ENCODE measurements at regions not wholly inside any gene's neighbourhood (a gene's known extent, or its start where the extent isn't known, plus 50 kb on each side); places are given as distances from the start of the nearest gene placed in this dataset.

DNA sequence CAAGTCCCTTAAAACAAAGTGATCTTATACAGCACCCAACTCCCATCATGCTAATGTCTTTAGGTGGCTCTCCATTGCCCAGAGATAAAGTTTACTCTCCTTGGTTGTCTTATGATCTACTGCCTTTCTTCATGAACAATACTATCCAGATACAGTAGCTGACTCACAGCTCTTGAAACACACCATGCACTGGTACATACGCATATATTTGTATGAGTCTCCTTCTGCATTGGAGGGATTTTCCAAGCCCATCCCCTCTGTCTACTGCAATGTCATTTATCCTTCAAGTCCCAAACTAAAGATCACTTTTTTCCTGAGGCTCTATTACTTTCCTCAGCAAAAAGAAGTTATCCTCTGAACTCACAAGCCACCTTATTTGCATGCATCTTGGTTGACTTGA, 84.7 kb upstream of the LRATD1 start:
- DNase-seq = no peak
- H3K9me3 ChIP-seq (ENCODE audit: control extremely low read depth in 1 of 5, control insufficient read depth in 4 of 5, insufficient read depth in 2 of 5, low read depth in 1 of 5, low read length in 4 of 5) = no peaks in the 10 kb centered on the region
- ChIA-PET CTCF (no interaction called here), POLR2A (no interaction called here)
- no peaks in the 10 kb centered on the region for H3K36me3 ChIP-seq (ENCODE audit: control insufficient read depth in 4 of 4, insufficient read depth in 4 of 4, low read length in 3 of 4)
- H3K27ac ChIP-seq (ENCODE audit: insufficient read depth in 1 of 2, low read depth in 1 of 2, low read length in 2 of 2, poor library complexity in 1 of 2, severe bottlenecking in 2 of 2) = no peak overlapping the region
- H3K27me3 ChIP-seq (replicated peaks in 2 of 5; ENCODE audit: control insufficient read depth in 4 of 5, insufficient read depth in 5 of 5, low read length in 4 of 5) = no peaks in the 10 kb centered on the region
- H3K4me3 ChIP-seq (ENCODE audit: control insufficient read depth in 1 of 7, extremely low read depth in 1 of 7, insufficient read depth in 4 of 7, low read depth in 2 of 7, low read length in 6 of 7) = no peak overlapping the region
- WGBS (ENCODE audit: insufficient coverage) = 86% methylated on average over 1 of the region's 1 CpG
- no peaks in the 10 kb centered on the region for H3K4me1 ChIP-seq (ENCODE audit: control extremely low read depth in 1 of 4, control insufficient read depth in 4 of 4, insufficient read depth in 4 of 4, low read length in 3 of 4)

DNA sequence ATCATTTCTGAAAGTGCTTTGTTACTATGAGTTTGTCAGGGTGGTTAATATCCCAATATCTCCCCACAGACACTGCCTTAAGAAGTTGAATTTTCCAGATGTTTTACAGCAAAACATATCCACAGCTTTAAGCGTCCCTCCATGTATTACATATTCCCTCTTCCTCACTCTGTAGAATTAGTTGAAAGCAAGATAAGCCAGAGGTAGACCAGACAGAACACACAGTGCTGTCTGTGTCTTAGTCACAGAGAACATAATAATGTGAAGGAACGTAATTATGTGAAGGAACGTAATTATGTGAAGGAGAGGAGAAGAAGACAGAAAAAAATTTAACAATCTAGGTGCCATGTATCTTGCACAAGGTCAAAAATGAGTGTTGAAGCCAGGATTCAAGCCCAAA, 81.9 kb upstream of the LRATD1 start:
- WGBS (ENCODE audit: insufficient coverage) = 90% methylated on average over 2 of the region's 3 CpGs
- no peaks in the 10 kb centered on the region for H3K36me3 ChIP-seq (ENCODE audit: control insufficient read depth in 4 of 4, insufficient read depth in 4 of 4, low read length in 3 of 4)
- ChIA-PET CTCF (no interaction called here), POLR2A (no interaction called here)
- no peak overlapping the region for H3K27ac ChIP-seq (ENCODE audit: insufficient read depth in 1 of 2, low read depth in 1 of 2, low read length in 2 of 2, poor library complexity in 1 of 2, severe bottlenecking in 2 of 2)
- no peaks in the 10 kb centered on the region for H3K9me3 ChIP-seq (ENCODE audit: control extremely low read depth in 1 of 5, control insufficient read depth in 4 of 5, insufficient read depth in 2 of 5, low read depth in 1 of 5, low read length in 4 of 5)
- DNase-seq = no peak
- no peaks in the 10 kb centered on the region for H3K4me1 ChIP-seq (ENCODE audit: control extremely low read depth in 1 of 4, control insufficient read depth in 4 of 4, insufficient read depth in 4 of 4, low read length in 3 of 4)
- no peaks in the 10 kb centered on the region for H3K27me3 ChIP-seq (replicated peaks in 2 of 5; ENCODE audit: control insufficient read depth in 4 of 5, insufficient read depth in 5 of 5, low read length in 4 of 5)
- H3K4me3 ChIP-seq (ENCODE audit: control insufficient read depth in 1 of 7, extremely low read depth in 1 of 7, insufficient read depth in 4 of 7, low read depth in 2 of 7, low read length in 6 of 7) = no peak overlapping the region

DNA sequence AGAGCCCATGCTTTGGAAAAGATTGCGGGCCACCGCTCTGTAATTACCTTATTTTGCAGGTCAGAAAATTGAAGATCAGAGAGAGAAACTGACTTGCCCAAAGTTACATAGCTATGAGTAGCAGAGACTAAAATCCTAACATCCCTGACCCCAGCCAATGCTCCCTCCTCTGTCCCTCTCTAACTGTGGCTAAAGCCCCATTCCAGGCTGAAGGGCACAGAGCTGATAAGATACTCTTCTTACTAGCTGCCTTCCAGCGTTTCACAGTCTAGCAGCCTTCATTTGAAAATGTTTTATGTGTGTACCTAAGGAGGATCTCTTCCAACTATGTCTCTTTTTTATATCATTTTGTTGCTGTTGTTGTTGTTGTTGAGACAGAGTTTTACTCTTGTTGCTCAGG, 81.4 kb upstream of the LRATD1 start:
- POLR2A ChIA-PET = no interaction called here
- WGBS (ENCODE audit: insufficient coverage) = 100% methylated on average over 2 of the region's 3 CpGs
- no peaks in the 10 kb centered on the region for H3K27me3 ChIP-seq (replicated peaks in 2 of 5; ENCODE audit: control insufficient read depth in 4 of 5, insufficient read depth in 5 of 5, low read length in 4 of 5)
- CTCF ChIA-PET = no interaction called here
- H3K27ac ChIP-seq (ENCODE audit: insufficient read depth in 1 of 2, low read depth in 1 of 2, low read length in 2 of 2, poor library complexity in 1 of 2, severe bottlenecking in 2 of 2) = no peak overlapping the region
- no peaks in the 10 kb centered on the region for H3K4me1 ChIP-seq (ENCODE audit: control extremely low read depth in 1 of 4, control insufficient read depth in 4 of 4, insufficient read depth in 4 of 4, low read length in 3 of 4)
- no peak overlapping the region for H3K4me3 ChIP-seq (ENCODE audit: control insufficient read depth in 1 of 7, extremely low read depth in 1 of 7, insufficient read depth in 4 of 7, low read depth in 2 of 7, low read length in 6 of 7)
- no peak for DNase-seq
- H3K9me3 ChIP-seq (ENCODE audit: control extremely low read depth in 1 of 5, control insufficient read depth in 4 of 5, insufficient read depth in 2 of 5, low read depth in 1 of 5, low read length in 4 of 5) = no peaks in the 10 kb centered on the region
- no peaks in the 10 kb centered on the region for H3K36me3 ChIP-seq (ENCODE audit: control insufficient read depth in 4 of 4, insufficient read depth in 4 of 4, low read length in 3 of 4)

DNA sequence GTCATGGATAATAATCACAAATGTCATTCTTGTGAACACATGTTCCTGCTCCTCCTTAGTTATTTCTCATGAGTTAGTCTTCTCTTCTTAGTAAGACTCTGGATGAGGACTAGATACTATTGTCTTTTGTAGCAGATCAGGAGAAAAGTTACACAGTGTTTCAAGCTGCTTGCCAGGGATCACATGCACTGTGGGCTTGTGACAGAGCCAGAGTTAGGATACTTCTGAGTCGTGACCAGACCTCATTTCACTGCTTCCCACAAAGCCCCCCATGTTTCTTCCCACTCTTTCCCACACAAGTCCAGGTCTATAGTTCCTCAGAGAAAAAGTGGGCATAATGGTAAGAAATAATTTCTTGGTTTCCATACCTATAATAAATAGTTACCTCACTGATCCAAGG, 80.2 kb upstream of the LRATD1 start:
- Histone ChIP-seq H3K4me3 (ENCODE audit: control insufficient read depth in 1 of 7, extremely low read depth in 1 of 7, insufficient read depth in 4 of 7, low read depth in 2 of 7, low read length in 6 of 7) (no peak overlapping the region), H3K27me3 (replicated peaks in 2 of 5; ENCODE audit: control insufficient read depth in 4 of 5, insufficient read depth in 5 of 5, low read length in 4 of 5) (no peaks in the 10 kb centered on the region), H3K9me3 (ENCODE audit: control extremely low read depth in 1 of 5, control insufficient read depth in 4 of 5, insufficient read depth in 2 of 5, low read depth in 1 of 5, low read length in 4 of 5) (no peaks in the 10 kb centered on the region), H3K4me1 (ENCODE audit: control extremely low read depth in 1 of 4, control insufficient read depth in 4 of 4, insufficient read depth in 4 of 4, low read length in 3 of 4) (no peaks in the 10 kb centered on the region), H3K36me3 (ENCODE audit: control insufficient read depth in 4 of 4, insufficient read depth in 4 of 4, low read length in 3 of 4) (no peaks in the 10 kb centered on the region), H3K27ac (ENCODE audit: insufficient read depth in 1 of 2, low read depth in 1 of 2, low read length in 2 of 2, poor library complexity in 1 of 2, severe bottlenecking in 2 of 2) (no peak overlapping the region)
- WGBS (ENCODE audit: insufficient coverage) = no CpG with 5 or more reads among the region's 1 CpG
- CTCF ChIA-PET = no interaction called here
- no peak for DNase-seq
- POLR2A ChIA-PET = no interaction called here

DNA sequence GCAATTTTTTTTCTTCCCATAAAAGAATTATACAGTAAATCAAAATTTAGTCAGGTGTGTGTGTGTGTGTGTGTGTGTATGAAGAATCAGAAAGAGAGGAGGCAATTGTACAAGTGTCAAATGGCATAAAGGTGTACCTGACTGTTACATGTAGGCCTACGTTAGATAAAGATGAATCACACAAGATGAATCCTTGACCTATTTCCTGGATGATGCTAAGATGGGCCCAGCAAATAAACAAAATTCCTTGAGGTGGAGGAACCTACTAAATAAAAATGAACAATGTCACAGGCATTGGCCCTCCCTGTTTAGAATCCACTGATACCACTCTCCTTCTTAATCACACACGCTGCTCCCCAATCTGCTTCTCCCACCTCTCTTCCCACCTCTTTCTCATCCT, 79.7 kb upstream of the LRATD1 start:
- Histone ChIP-seq H3K27me3 (replicated peaks in 2 of 5; ENCODE audit: control insufficient read depth in 4 of 5, insufficient read depth in 5 of 5, low read length in 4 of 5) (no peaks in the 10 kb centered on the region), H3K4me1 (ENCODE audit: control extremely low read depth in 1 of 4, control insufficient read depth in 4 of 4, insufficient read depth in 4 of 4, low read length in 3 of 4) (no peaks in the 10 kb centered on the region), H3K27ac (ENCODE audit: insufficient read depth in 1 of 2, low read depth in 1 of 2, low read length in 2 of 2, poor library complexity in 1 of 2, severe bottlenecking in 2 of 2) (no peak overlapping the region), H3K4me3 (ENCODE audit: control insufficient read depth in 1 of 7, extremely low read depth in 1 of 7, insufficient read depth in 4 of 7, low read depth in 2 of 7, low read length in 6 of 7) (no peak overlapping the region), H3K9me3 (ENCODE audit: control extremely low read depth in 1 of 5, control insufficient read depth in 4 of 5, insufficient read depth in 2 of 5, low read depth in 1 of 5, low read length in 4 of 5) (no peaks in the 10 kb centered on the region), H3K36me3 (ENCODE audit: control insufficient read depth in 4 of 4, insufficient read depth in 4 of 4, low read length in 3 of 4) (no peaks in the 10 kb centered on the region)
- 92% methylated on average over 2 of the region's 2 CpGs for WGBS (ENCODE audit: insufficient coverage)
- CTCF ChIA-PET = no interaction called here
- POLR2A ChIA-PET = no interaction called here
- DNase-seq = no peak

DNA sequence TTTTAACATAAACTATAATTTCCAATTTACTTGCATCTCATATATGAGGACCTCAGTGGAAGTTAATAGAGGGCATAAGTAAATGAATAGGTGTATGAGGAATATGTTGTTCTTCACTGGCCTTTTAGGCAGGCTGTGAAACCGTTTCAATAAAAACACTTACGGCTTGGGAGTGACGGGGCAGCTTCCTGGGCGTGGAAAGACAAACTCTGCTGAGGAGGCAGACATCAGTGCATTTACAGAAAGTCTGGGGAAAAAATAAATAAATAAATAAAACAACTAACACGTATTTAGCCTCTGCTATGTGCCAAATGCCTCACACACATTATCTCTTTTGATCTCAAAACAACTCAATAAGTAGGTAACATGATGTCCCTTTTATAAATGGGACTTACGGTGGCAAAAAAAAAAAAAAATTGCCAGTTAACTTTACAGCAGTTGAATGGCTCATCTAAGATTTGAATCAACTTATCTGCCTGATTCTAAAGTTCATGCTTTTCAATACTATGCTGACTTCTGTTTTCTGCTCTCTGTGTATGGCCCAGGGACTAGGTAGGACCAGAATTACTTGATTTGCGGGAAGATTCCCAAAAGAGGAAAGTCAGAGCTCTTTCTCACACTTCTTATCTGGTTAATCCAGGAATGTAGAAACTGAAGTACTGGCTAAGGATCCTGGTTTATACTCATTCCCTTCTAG, 77.5 kb upstream of the LRATD1 start:
- POLR2A ChIA-PET = no interaction called here
- CTCF ChIA-PET = no interaction called here
- no CpG with 5 or more reads among the region's 7 CpGs for WGBS (ENCODE audit: insufficient coverage)

DNA sequence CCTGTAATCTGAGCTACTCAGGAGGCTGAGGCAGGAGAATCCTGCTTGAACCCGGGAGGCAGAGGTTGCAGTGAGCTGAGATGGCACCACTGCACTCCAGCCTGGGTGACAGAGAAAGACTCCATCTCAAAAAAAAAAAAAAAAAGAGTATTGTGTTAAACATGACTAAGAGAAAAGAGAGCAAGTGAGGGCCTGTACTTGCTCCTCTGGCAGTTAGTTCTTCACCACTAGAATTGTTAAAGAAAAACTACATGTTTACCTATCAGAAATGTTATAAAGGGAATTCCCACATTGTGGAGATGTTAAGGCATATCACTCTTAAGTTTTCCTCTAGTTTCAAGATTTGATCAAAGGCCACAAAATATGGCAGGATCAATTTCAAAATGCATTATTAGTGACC, 75.4 kb upstream of the LRATD1 start:
- H3K4me3 ChIP-seq (ENCODE audit: control insufficient read depth in 1 of 7, extremely low read depth in 1 of 7, insufficient read depth in 4 of 7, low read depth in 2 of 7, low read length in 6 of 7) = no peak overlapping the region
- H3K4me1 ChIP-seq (ENCODE audit: control extremely low read depth in 1 of 4, control insufficient read depth in 4 of 4, insufficient read depth in 4 of 4, low read length in 3 of 4) = no peaks in the 10 kb centered on the region
- 64% methylated on average over 1 of the region's 1 CpG for WGBS (ENCODE audit: insufficient coverage)
- DNase-seq = no peak
- H3K9me3 ChIP-seq (ENCODE audit: control extremely low read depth in 1 of 5, control insufficient read depth in 4 of 5, insufficient read depth in 2 of 5, low read depth in 1 of 5, low read length in 4 of 5) = no peaks in the 10 kb centered on the region
- CTCF ChIA-PET = no interaction called here
- H3K36me3 ChIP-seq (ENCODE audit: control insufficient read depth in 4 of 4, insufficient read depth in 4 of 4, low read length in 3 of 4) = no peaks in the 10 kb centered on the region
- H3K27me3 ChIP-seq (replicated peaks in 2 of 5; ENCODE audit: control insufficient read depth in 4 of 5, insufficient read depth in 5 of 5, low read length in 4 of 5) = no peaks in the 10 kb centered on the region
- H3K27ac ChIP-seq (ENCODE audit: insufficient read depth in 1 of 2, low read depth in 1 of 2, low read length in 2 of 2, poor library complexity in 1 of 2, severe bottlenecking in 2 of 2) = no peak overlapping the region
- POLR2A ChIA-PET = no interaction called here

More for the DNA sequence above, 77.5 kb upstream of the LRATD1 start:
- no peak for DNase-seq
- H3K27ac ChIP-seq (ENCODE audit: insufficient read depth in 1 of 2, low read depth in 1 of 2, low read length in 2 of 2, poor library complexity in 1 of 2, severe bottlenecking in 2 of 2) = no peak overlapping the region
- no peak overlapping the region for H3K4me3 ChIP-seq (ENCODE audit: control insufficient read depth in 1 of 7, extremely low read depth in 1 of 7, insufficient read depth in 4 of 7, low read depth in 2 of 7, low read length in 6 of 7)
- no peaks in the 10 kb centered on the region for H3K36me3 ChIP-seq (ENCODE audit: control insufficient read depth in 4 of 4, insufficient read depth in 4 of 4, low read length in 3 of 4)
- no peaks in the 10 kb centered on the region for H3K4me1 ChIP-seq (ENCODE audit: control extremely low read depth in 1 of 4, control insufficient read depth in 4 of 4, insufficient read depth in 4 of 4, low read length in 3 of 4)
- no peaks in the 10 kb centered on the region for H3K9me3 ChIP-seq (ENCODE audit: control extremely low read depth in 1 of 5, control insufficient read depth in 4 of 5, insufficient read depth in 2 of 5, low read depth in 1 of 5, low read length in 4 of 5)
- no peaks in the 10 kb centered on the region for H3K27me3 ChIP-seq (replicated peaks in 2 of 5; ENCODE audit: control insufficient read depth in 4 of 5, insufficient read depth in 5 of 5, low read length in 4 of 5)

Measured in common myeloid progenitor, CD34-positive (primary cell).